Lower leg skin (tissue), 3 donors: ENCODE measurements at regions not wholly inside any gene's neighbourhood (a gene's known extent, or its start where the extent isn't known, plus 50 kb on each side); places are given as distances from the start of the nearest gene placed in this dataset.

Source experiments
- POLR2A ChIP-seq, 2 donors: fragments of 450-650 bp; IDR thresholded peaks; one replicate each; pipeline ENCODE4 v1.6.1; 2016 to 2017; ENCODE audit warnings: antibody characterized with exemption in 2 of 2, mild to moderate bottlenecking in 1 of 2, moderate library complexity in 1 of 2
- TF ChIP-seq, protein P1 (sequence below), 3 donors: fragments of 450-650 bp; IDR thresholded peaks; one replicate each; pipeline ENCODE4 v1.5.1; 2016; ENCODE audit warnings: antibody characterized with exemption in 3 of 3, mild to moderate bottlenecking in 3 of 3, moderate library complexity in 2 of 3

- TF ChIP-seq, protein P1, sequence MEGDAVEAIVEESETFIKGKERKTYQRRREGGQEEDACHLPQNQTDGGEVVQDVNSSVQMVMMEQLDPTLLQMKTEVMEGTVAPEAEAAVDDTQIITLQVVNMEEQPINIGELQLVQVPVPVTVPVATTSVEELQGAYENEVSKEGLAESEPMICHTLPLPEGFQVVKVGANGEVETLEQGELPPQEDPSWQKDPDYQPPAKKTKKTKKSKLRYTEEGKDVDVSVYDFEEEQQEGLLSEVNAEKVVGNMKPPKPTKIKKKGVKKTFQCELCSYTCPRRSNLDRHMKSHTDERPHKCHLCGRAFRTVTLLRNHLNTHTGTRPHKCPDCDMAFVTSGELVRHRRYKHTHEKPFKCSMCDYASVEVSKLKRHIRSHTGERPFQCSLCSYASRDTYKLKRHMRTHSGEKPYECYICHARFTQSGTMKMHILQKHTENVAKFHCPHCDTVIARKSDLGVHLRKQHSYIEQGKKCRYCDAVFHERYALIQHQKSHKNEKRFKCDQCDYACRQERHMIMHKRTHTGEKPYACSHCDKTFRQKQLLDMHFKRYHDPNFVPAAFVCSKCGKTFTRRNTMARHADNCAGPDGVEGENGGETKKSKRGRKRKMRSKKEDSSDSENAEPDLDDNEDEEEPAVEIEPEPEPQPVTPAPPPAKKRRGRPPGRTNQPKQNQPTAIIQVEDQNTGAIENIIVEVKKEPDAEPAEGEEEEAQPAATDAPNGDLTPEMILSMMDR (IDR thresholded peaks at IDR 0.05) = no peak
- no peak for TF ChIP-seq POLR2A (IDR thresholded peaks at IDR 0.05)
Measured at GRCh38 chr2:82498777-82499443, 1960.2 kb downstream of the SUCLG1 start.
